HG03159 (cell line): ENCODE measurements at regions not wholly inside any gene's neighbourhood (a gene's known extent, or its start where the extent isn't known, plus 50 kb on each side); places are given as distances from the start of the nearest gene placed in this dataset.

Source experiments
- ATAC-seq: cut with Tn5 transposase; IDR thresholded peaks from one replicate; pipeline ENCODE4 v1.9.1; 2021; ENCODE audit warnings: mild to moderate bottlenecking, moderate library complexity; ENCODE audit not compliant: unreplicated experiment

DNA sequence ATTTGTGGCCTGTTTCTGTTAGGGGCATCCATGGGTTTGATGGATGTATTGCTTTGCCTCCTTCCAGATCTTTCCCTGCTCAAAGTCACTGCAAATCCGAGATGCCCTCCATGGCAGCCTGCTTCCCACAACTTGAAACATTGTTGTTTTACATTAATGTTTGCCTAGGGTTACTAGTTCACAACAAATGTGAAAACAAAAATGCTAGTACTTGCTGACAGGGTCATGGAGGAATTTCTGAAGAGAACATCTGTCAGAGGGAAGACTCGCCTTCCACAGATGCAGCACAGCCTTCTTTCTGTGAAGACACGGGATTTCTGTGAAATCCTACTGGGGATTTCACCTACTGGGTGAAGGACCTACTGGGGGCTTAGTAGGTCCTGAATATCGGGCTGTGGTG is 260.0 kb upstream of the FN1 start:
- no peak for ATAC-seq

GRCh38 chr2:215693999-215694580 is 258.2 kb upstream of the FN1 start:
- ATAC-seq = no peak

GRCh38 chr2:215693193-215693998 is 257.5 kb upstream of the FN1 start:
- no peak for ATAC-seq

- no peak for ATAC-seq
Observed at GRCh38 chr2:215692387-215693079, 256.7 kb upstream of the FN1 start.

- no peak for ATAC-seq
Observed at GRCh38 chr2:215691346-215691745, 255.5 kb upstream of the FN1 start.

GRCh38 chr2:215687149-215688031 is 251.5 kb upstream of the FN1 start:
- no peak for ATAC-seq

- no peak for ATAC-seq
Observed at GRCh38 chr2:215685238-215685990, 249.5 kb upstream of the FN1 start.

DNA sequence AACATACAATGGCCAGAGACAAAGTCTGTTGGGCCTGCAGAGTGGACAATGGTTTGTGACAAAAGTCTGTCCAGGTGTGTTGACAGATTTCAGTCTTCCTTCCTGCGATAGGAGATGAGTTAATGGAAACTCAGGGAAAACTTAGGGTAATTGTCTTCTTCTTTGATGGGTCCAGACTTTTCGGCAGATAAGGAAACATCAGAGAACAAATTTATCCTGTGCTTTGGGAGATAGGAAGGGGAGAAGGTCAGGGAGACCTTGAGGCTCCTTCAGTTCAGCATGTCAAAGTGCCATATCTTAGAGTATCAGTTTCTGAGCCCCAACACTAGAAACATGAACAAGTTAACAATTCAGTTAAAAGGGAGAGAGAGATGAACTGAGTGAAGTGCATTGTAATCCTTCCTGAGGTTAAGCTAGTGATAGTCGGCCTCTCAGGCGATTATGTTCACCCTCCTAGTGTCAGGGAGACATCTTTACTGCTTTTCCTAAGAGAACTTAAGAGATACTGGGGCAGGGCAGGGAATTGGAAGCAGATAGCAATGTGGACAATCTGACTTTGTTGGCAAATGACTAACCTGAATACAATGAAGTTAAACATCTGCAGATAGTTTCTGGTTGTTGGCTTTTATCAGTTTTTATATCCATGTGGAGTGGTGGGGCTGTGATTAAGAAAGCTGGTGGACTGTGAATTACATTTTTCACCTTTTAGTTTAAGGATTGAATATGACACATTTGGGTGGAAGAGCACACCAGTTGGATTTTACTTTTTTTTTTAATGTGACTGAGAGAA is 248.8 kb upstream of the FN1 start:
- no peak for ATAC-seq

GRCh38 chr2:215683295-215683694 is 247.4 kb upstream of the FN1 start:
- ATAC-seq = no peak

- ATAC-seq = no peak
Observed at GRCh38 chr2:215681799-215682596, 246.1 kb upstream of the FN1 start.

DNA sequence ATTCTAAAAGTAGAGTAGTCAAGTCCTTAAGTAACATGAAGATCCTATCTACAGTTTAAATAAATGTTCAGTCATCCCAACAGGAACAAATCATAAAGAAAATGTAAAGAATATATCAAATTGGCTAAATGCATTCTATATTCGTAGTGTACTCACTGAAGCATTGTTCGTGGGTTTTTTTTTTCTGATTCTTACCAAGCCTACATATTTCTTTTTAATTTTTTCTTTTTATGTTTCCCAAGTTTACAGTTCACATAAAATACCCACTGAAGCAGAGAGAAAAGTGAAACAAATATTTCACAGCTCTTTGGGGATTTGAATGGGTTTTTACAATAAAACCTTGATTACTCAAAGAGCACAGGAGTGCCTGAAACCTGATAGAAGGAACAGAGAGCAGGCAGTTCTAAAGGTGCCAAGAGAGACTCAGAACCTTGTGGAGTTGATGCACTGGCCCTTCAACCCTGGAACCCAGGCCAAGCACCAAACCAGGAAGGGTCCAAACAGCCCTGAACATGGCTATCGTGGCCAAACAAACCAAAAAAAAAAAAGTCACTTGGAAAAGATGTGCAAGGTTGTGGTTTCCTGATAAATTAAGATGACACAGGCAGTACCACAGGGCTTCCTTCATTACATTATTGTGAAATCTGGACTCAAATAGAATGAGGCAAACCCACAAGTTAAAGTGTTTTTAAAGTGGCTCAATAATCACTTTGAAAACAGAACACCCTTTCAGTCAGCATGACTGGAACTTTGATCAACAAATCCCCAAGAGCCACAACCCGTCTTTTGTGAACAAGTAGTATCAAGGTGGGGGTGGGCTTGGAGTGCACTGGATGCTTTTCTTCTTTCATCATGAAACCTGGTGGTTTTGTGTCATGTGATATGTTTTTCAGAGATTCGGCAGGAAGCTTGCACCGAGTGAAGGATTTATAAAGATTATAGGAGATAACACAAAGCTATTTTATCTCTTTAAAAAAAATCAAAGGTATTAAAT is 245.0 kb upstream of the FN1 start:
- ATAC-seq = peak; percentile 62

GRCh38 chr2:215678094-215678493 is 242.2 kb upstream of the FN1 start:
- ATAC-seq = no peak

GRCh38 chr2:215677481-215677880 is 241.6 kb upstream of the FN1 start:
- no peak for ATAC-seq

DNA sequence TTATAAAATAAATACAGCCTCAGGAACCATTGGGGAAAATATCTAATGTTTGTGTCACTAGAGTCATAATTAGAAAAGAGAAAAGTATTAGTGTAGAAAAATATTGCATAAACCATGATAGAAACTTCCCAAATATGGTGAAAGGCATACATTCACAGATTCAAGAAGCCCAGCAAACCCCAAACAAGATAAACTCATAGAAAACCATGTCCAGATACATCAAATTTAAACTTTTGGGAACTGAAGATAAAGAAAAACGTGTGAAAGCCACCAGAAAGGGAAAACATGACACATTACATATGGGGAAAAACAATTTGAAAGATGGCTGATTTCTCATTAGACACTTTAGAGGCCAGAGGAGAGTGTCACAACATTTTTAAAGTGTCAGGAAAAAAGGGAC is 236.5 kb upstream of the FN1 start:
- ATAC-seq = no peak

DNA sequence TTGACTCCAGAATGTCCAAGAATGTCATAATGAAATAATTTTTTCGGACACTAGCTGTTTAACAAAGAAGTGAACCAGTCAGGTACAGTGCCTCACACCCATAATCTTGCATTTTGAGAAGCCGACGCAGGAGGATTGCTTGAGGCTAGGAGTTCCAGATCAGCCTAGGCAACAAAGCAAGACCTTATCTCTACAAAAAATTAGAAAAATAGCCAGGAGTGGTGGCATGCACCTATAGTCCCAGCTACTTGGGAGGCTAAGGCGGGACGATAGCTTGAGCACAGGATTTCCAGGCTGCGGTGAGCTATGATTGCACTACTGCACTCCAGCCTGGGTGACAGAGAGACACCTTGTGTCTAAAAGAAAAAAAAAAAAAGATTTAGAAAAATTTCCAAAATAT is 235.8 kb upstream of the FN1 start:
- no peak for ATAC-seq

DNA sequence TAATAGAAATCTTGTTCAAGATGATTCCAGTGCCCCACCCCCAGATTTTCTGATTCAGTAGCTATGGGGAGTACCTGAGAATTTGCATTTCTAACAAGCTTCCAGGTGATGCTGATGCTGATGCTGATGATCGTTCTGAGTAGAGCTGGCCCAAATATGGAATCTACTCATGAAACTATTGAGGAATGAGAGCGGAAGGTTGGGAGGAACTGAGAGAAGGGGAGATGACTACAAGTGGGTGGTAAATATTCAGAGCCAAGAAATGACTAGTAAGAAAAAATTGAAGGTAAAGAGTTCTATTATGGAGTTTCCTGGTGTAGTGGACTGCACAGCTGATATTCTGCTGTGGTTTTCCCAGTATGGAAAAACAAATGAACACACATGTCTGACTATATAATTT is 235.4 kb upstream of the FN1 start:
- ATAC-seq = no peak

DNA sequence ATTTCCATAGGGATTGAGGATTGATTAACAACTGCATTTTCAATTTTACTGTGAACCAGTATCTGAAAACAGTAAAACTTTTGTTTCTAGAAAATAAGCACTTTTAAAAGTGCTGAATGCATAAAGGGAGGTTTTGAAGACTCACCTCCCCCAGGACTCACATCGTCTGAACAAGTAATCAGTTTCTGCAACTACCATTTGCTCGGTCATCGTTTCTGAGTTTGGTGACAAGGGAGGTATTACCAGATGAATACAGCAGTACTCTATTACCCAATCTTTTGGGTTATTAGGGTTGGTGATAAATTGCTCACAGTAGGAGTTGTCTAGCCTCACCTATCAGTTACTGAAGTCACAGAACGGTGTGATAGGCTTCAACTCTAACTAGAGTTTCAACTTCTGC is 234.5 kb upstream of the FN1 start:
- no peak for ATAC-seq

DNA sequence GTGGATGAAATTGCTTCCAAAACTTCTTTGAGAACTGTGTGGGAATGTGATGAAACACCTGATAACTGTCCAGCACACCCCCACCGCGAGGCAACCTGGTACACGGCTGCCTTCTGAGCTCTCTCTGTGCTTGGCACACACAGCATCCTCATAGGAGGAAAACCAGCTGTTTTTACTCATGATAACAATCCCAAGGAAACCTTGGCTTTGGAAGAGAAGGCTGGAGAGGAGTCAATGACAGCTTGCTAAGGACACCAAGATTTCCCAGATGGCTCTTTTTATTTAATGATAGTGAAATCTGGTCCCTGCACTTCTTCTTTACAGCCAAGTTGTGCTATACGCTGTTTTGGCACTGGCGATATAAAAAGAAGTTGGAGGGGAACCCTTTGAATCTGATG is 232.5 kb upstream of the FN1 start:
- no peak for ATAC-seq
